ENCODE measurements at regions not wholly inside any gene's neighbourhood (a gene's known extent, or its start where the extent isn't known, plus 50 kb on each side); places are given as distances from the start of the nearest gene placed in this dataset.

DNA sequence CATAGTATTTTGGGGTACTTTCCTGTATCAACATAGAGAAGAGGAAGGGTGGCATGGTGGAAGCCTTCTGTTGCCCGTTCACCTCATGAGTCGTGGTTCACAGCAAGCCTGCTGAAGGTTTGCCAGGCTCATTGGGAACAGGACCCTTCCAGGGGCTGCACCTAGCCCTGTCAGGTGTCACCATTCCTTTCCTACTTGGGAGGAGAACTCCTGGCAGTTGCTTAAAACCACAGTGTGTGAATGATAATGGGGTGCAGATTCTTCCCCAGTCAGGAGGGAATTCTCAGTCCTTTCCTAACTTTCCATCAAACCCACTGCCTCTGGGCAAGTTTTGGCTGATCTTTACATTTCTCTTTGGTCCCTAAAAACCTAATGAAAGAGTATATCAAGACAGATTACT, 99.4 kb upstream of the CTNND2 start:
- no peak for TF ChIP-seq EP300 (IDR thresholded peaks at IDR 0.05)
- no peak for TF ChIP-seq POLR2AphosphoS5 (IDR thresholded peaks at IDR 0.05)
- TF ChIP-seq, protein P1, sequence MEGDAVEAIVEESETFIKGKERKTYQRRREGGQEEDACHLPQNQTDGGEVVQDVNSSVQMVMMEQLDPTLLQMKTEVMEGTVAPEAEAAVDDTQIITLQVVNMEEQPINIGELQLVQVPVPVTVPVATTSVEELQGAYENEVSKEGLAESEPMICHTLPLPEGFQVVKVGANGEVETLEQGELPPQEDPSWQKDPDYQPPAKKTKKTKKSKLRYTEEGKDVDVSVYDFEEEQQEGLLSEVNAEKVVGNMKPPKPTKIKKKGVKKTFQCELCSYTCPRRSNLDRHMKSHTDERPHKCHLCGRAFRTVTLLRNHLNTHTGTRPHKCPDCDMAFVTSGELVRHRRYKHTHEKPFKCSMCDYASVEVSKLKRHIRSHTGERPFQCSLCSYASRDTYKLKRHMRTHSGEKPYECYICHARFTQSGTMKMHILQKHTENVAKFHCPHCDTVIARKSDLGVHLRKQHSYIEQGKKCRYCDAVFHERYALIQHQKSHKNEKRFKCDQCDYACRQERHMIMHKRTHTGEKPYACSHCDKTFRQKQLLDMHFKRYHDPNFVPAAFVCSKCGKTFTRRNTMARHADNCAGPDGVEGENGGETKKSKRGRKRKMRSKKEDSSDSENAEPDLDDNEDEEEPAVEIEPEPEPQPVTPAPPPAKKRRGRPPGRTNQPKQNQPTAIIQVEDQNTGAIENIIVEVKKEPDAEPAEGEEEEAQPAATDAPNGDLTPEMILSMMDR (IDR thresholded peaks at IDR 0.05): no peak

All from upper lobe of left lung (tissue), 4 donors.